HG03280 (cell line): ENCODE measurements at regions not wholly inside any gene's neighbourhood (a gene's known extent, or its start where the extent isn't known, plus 50 kb on each side); places are given as distances from the start of the nearest gene placed in this dataset.

Experiments
- ATAC-seq: cut with Tn5 transposase; IDR thresholded peaks from one replicate; pipeline ENCODE4 v1.9.1; 2021; ENCODE audit warnings: mild to moderate bottlenecking, moderate library complexity; ENCODE audit not compliant: unreplicated experiment

DNA sequence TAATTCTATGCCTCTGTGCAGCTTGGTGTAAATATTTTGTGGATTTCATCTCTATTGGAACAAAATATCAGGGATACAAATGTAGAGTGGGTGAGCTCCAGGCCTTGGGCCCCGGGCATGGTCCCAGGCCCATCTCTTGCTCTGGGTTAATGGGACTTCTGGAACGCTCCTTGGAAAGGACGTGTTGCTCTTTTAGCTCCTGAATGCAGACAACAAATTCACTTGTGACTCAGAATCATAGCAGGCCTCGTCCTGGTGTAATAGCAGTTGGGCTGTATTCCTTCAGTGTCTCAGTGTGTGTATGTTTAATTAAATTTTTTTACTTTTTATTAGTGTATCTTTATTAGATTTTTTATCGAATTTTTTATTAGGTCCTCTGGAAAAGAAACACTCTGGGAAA, 266.7 kb upstream of the C2CD4B start:
- no peak for ATAC-seq

DNA sequence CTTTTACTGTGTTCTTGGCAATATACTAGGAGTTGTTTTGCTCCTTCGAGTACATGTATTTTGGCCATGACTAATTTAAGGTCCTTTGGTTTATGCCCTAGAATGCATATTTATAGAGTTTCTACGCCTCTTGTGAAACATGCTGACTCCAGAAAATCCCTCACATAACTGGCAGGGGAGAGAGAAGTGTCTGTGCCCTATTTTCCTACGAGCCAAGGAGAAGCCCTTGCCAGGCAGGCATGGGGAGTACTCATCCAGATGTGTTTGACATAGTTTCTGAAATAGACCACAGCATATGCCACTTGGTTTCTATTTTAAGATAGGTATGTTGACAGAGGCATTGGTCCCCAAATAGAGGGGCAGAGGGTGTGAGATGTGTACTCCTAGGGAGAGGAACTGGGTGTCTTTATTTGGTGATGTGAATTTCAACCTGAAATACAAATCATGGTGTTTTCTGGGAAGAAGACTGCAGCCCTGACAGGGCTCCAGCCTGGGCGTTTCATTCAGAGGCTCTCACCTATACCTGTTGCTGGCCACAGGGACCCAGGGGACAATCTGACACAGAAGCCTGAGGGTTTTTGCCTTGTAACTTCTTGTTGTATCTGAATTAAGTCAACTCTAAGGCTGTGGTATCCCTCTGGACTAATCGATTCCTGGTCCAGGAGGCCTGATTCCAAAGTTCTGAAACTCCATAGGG, 267.8 kb upstream of the C2CD4B start:
- no peak for ATAC-seq

DNA sequence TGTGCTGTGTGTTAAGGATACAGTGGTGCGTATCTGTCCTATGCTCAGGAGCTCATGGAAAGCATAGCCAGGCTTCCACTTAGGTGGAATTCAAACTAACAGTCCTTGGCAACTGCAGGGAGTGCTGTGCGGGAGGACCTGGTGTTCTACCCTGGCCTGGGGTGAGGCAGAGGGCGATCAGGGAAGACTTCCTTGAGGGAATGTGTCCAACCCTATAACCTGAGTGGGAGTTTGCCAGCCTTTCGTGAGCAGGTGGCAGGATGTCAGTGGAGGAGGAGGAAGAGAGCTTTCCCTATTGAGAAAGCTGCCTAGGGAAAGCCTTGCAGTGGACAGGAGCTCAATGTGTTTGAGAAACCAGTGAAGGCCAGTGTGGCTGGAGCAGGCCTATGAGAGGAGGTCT, 271.1 kb upstream of the C2CD4B start:
- ATAC-seq, result no peak

DNA sequence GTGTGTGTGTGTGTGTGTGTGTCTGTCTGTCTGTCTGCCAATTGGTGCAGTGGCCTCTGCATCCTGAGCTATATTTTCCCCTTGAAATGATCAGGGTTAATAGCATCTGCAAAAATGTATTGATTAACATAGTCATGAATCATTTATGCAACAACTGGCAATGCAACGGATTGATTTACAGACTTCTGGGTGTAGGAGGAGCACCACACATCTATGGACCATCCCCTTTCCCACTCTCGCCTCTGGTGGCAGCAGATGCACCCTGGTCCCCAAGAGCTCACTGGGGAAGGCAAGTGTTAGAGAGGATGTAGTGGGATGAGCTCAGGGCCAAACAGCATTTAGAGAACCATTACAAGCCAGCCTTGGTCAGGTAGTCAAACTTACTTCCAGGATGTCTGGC, 272.7 kb upstream of the C2CD4B start:
- no peak for ATAC-seq

GRCh38 chr15:62439543-62440016, 274.5 kb upstream of the C2CD4B start:
- no peak for ATAC-seq

DNA sequence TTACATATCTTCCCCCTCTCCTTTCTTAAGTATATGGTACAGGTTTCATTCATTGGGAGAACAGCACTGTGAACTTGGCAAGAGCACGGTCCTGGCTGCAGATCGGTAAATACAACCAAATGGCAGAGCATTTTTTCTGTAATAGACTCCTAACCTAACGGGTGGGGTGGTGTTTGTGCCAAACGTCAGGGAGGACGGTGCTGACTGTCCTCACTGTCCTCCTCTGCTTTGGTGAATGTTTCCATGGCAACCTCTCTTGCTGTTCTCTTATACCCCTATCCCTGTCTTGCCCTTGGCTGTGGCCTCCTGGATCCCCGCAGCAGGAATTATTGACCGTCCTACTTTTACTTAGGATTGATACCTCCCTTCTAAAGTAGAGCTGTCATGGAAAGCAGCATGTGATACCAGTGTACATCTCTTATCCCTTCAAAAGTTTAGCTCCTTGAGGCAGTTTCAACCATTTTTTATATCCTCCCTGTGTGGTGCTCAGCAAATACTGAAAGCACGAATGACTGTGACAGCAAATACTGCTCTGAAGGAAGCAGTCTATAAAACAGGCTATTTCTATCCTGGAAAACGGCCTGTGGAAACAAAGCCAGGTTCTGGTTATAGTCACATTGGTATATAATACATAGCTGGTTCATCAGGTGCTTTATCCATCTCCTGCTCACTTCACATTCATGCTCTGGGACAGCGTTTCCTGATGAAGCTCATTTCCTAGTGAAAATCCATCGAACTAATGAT, 275.4 kb upstream of the C2CD4B start:
- no peak for ATAC-seq

DNA sequence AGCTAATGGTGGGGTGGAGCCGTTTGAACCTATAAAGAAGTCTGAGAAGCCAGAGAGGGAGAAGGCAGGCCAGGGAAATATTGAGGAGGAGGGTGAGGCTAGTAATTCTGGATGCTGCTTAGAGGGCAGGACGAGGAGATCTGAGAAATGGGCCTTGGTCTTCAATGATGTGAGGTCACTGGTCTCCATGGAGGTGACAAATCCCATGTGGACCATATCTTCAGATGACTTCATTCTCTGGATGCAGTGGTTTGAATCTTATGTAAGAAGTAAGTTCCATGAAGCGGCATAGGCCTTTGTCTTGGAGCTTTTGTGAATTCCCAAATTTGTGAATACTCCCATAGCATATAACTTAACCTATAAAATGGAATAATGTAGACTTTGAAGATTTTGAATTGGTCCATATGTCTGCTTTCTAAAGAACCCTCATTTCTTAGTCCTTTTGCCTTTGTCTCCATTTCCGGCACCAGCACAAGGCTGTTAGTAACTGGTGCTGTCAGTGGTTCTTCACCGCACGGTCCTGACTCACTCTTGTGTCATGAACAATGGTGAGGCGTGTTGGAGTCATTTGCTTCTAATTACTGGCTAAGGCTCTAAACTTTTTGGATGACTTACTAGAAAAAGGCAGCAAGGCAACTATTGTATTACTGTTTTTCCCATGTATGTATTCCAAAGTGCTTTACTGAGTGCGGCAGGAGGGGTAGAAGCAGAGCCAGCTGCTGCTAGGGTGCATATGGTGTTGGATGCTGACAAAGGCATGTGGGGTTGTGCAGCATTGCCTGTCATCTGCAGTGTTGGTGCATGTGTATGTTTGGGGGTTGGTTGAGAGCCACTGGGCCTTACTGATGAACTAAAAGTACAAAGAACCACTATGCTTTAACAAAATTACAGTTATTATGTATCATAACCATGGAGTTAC, 279.3 kb upstream of the C2CD4B start:
- no peak for ATAC-seq

DNA sequence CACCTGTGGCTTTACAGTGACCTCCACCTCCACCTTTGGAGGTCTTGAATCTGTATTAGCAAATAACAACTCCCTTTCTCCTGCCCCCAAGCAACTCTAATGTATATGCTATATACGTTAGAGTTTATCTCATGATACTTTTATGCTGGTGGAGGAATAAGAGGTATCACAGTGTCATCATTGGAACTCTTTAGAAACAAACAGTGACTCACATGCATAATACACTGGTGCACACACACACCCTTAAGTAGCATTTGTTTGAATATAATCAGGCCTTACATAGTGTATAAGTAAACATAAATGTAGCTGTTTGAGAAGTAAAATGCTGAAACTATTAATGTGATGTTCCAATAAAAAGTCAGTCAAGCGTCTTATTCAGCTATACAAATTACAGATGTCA, 280.2 kb upstream of the C2CD4B start:
- ATAC-seq, result no peak

- no peak for ATAC-seq
Observed at GRCh38 chr15:62446984-62447383, 281.9 kb upstream of the C2CD4B start.

- no peak for ATAC-seq
Observed at GRCh38 chr15:62447742-62448141, 282.7 kb upstream of the C2CD4B start.

GRCh38 chr15:62449638-62450037, 284.6 kb upstream of the C2CD4B start:
- no peak for ATAC-seq

DNA sequence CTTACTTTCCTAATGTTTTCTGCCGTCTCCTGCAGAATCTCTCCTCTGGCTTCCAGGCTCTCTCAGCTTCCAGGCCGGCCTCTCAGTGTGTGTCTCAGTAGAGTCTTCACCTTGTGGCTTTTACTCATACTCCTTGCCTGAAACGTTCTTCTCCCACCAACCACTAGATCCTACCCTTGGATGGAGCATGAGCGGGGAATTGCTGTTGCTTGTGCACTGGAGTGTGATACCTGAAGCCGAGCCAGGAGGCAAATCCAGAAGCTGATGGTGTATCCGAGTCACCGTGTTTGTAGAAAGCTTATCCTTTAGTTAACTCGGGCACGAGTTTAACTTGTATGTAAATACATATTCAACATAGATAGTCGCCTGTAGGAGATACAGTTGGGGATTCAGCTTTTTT, 285.0 kb upstream of the C2CD4B start:
- ATAC-seq, result no peak

DNA sequence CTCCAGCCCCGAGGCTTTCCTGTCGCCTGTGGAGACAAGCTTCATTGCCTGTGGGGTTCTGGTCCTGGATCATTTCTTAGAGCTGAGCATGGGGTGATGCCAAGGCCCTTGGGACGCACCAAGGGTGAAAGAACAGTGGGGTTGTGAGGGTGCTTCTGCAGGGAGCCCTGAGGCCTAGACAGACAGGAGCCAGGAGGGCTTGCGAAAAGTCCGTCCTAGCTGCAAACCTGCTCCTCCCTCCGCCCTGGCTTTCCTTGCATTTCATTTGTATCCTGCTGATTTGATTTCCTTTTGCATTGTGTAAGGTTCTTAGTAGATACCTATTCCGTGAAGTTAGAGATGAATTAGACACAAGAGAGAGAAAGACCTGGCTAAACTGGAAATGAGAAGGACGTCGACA, 286.9 kb upstream of the C2CD4B start:
- no peak for ATAC-seq

DNA sequence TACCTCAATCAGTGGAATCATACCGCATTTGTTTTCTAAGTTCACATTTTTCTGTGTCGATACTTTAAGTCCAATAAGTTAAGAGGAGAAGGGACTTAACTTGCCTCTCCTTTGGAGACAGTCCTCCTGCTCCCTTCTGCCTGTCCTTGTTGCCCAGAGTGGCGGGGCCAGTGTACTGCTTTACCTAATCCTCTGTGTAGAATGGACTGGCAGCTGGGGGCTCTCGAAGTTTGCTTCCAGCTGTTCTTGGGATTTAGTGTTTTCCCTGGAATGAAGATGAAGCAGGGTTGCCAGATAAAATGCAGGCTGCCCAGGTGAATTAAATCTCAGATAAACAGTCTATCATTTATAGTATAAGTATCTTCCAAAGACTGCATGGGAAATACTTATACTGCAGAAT, 287.6 kb upstream of the C2CD4B start:
- ATAC-seq, result no peak

GRCh38 chr15:62453375-62453774, 288.3 kb upstream of the C2CD4B start:
- ATAC-seq, result no peak

- ATAC-seq, result no peak
Observed at GRCh38 chr15:62453981-62454380, 288.9 kb upstream of the C2CD4B start.

DNA sequence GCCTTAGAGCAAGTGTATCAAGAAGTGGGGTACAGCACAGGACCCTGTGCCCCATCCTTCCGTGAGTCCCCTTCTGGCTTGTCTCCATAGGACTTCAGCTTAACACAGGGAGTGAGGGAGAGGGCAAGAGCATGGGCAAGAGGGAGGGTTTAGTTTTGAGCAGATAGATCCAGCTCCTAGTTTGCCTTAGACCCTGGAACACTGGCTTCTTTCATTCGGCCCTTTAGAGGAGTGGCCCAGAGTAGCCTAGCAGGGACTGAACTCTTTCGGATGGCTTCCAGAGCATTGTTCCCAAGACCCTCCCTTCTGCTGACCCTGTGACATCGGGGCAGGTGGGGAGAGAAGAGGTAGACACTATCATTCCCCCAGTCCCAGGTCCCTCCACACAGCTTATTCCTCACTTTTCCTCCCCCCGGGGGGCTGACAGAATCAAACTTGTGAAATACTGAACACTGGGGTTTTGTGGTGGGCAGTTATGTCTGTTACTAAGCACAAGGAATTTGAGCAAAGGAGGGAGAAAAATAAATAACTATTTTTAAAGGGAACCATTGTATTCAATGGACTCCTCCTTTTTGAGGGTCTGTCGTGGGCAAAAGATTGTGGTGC, 289.6 kb upstream of the C2CD4B start:
- ATAC-seq, result no peak

GRCh38 chr15:62455441-62455921, 290.4 kb upstream of the C2CD4B start:
- no peak for ATAC-seq

- no peak for ATAC-seq
Observed at GRCh38 chr15:62456011-62456920, 291.2 kb upstream of the C2CD4B start.

DNA sequence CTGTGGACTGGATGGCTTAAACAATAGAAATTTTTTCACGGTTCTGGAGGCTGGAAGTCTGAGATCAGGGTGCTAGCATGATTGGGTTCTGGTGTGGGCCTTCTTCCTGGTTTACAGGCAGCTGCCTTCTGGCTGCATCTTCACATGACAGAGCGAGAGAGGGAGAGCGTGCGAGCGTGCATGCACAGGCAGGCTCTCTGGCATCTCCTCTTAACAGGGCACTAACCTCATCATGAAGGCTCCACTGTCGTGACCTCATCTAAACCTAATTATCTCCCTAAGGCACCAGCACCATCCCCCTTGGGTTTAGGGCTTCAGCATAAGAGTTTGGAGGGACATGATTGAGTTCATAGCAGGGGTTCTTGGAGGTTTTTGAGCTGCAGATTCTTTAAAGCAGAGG, 292.0 kb upstream of the C2CD4B start:
- ATAC-seq, result no peak
